ENCODE measurements at regions not wholly inside any gene's neighbourhood (a gene's known extent, or its start where the extent isn't known, plus 50 kb on each side); places are given as distances from the start of the nearest gene placed in this dataset.

DNA sequence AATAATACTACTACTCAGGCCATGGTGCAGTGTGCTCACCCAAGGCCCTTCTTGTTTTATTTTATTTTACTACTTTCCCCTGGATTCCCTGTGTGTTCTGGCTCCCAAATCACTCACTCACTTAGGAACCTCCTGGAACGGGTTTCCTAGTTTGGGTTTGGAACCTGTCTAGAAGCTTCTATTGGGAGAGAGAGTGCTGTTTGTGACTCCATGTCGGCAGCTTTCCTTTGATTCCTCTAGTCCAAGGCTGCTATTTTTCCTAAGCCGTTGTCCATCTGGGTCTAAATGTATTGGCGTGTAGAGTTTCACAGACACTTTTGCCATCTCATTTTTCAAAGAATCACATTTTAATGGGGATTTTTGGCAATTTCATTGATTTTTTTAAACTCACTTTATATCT lies 70.8 kb downstream of the FOXA2 start:
- intact Hi-C loops (cut with DNase I, micrococcal nuclease), result no loop called here

DNA sequence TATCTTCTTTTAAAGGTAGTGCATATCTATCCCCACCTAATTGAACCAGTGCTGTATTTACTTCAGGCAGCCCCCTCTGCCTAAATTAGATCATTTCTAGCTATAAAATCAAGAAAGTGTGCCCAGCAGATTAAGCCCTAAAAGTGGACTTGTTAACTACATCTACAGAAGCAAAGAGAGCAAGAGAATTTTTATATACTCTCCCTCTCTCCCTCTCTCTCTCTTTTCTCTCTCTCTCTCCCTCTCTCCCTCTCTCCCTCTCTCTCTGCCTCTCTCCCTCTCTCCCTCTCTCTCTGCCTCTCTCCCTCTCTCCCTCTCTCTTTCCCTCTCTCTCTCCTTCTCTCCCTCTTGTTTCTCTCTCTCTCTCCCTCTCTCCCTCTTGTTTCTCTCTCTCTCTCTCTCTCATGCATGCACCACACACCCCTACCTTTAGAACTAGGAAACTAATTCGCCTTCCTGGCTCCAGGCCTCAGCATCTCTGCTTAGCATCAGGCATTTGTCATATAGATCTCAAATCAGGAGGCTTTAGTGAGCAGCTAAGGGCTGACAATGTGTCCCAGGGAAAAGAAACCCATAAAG lies 71.4 kb downstream of the FOXA2 start:
- ATAC-seq, result peak; percentile 8
- Histone ChIP-seq H3K36me3 (ENCODE audit: low read depth) (no peaks in the 10 kb centered on the region), H3K4me1 (ENCODE audit: low read depth) (peaks cover 8% of the 10 kb centered on the region), H3K9me3 (no peaks in the 10 kb centered on the region), H3K4me3 (no peak overlapping the region)
- DNase-seq, result no peak
- intact Hi-C loops (cut with DNase I, micrococcal nuclease), result no loop called here
- TF ChIP-seq, protein P1, sequence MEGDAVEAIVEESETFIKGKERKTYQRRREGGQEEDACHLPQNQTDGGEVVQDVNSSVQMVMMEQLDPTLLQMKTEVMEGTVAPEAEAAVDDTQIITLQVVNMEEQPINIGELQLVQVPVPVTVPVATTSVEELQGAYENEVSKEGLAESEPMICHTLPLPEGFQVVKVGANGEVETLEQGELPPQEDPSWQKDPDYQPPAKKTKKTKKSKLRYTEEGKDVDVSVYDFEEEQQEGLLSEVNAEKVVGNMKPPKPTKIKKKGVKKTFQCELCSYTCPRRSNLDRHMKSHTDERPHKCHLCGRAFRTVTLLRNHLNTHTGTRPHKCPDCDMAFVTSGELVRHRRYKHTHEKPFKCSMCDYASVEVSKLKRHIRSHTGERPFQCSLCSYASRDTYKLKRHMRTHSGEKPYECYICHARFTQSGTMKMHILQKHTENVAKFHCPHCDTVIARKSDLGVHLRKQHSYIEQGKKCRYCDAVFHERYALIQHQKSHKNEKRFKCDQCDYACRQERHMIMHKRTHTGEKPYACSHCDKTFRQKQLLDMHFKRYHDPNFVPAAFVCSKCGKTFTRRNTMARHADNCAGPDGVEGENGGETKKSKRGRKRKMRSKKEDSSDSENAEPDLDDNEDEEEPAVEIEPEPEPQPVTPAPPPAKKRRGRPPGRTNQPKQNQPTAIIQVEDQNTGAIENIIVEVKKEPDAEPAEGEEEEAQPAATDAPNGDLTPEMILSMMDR (IDR thresholded peaks at IDR 0.05), result no peak

More for the DNA sequence above, 70.8 kb downstream of the FOXA2 start:
- no peaks in the 10 kb centered on the region for H3K36me3 ChIP-seq (ENCODE audit: low read depth)
- no peak for DNase-seq
- no peak for ATAC-seq
- H3K4me3 ChIP-seq, result no peak overlapping the region
- no peaks in the 10 kb centered on the region for H3K9me3 ChIP-seq
- TF ChIP-seq, protein P1 (IDR thresholded peaks at IDR 0.05), result no peak
- peaks cover 8% of the 10 kb centered on the region for H3K4me1 ChIP-seq (ENCODE audit: low read depth)

DNA sequence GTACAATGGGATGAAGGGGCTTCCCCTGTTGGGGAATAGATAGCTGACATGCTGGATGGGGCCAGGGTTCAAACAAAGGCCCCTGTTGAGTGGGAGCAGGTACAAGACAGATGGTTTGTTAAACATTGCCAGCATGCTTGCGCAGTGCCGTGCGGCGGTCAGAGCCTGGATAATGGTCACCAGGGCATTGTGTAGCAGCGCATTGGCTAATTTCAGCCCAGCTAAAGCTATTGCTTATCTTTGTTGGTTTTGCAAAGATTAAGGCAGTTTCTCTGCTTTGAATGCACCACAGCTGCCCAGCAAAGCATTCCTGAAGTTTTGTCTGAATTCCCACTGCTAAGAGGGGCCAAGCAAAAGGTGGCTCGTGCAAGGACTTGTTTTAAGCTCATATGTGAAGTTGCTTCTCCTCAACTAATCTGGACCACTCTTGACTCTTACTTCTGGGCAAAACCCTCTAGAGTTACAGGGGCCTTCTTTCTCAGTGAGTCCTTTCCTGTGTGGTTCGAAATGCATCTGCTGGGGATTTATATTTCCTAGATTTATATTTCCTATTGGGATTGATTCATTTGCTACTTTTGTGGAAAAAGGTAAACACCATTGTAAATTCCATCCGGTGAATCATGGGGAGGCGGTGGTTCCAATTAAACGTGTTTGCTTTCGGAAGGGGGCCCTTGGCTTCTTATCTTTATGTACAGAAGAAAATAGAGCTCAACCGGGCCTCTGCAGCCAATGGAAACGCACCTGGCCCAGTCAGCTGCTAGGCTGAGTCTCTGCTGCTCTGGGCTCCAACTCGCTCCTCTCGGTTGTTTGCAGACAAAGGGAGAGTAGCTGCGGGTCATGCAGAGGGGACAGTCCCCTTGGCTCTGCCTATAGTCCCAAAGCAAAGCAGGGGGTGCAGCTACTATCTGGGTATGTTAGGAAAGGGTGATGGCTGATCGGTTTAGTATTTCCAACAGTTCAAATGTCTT lies 72.1 kb downstream of the FOXA2 start:
- ATAC-seq (peak; percentile 97), DNase-seq (peak; percentile 65 to 77 (median 69))
- intact Hi-C loops (cut with DNase I, micrococcal nuclease), result no loop called here
- TF ChIP-seq, protein P1 (IDR thresholded peaks at IDR 0.05), result no peak
- Histone ChIP-seq H3K4me1 (ENCODE audit: low read depth) (peaks cover 8% of the 10 kb centered on the region), H3K36me3 (ENCODE audit: low read depth) (no peaks in the 10 kb centered on the region), H3K4me3 (no peak overlapping the region), H3K9me3 (no peaks in the 10 kb centered on the region)

DNA sequence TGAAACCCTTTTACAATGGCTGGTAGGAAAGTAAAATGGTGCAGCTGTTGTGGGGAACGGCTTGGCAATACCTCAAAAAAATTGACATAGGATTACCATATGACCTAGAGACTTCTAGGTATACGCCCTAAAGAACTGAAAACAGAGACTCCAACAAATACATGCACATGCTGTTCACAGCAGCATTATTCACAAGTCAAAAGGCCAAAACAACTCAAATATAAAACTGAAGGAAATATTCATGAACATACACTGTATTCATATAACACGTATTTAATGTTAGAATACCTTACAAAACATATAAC lies 74.6 kb downstream of the FOXA2 start:
- no peaks in the 10 kb centered on the region for H3K36me3 ChIP-seq (ENCODE audit: low read depth)
- intact Hi-C loops (cut with DNase I, micrococcal nuclease), result no loop called here
- no peak overlapping the region for H3K4me3 ChIP-seq
- DNase-seq, result no peak
- no peak for ATAC-seq
- TF ChIP-seq, protein P1 (IDR thresholded peaks at IDR 0.05), result no peak
- peaks cover 8% of the 10 kb centered on the region for H3K4me1 ChIP-seq (ENCODE audit: low read depth)
- H3K9me3 ChIP-seq, result no peaks in the 10 kb centered on the region

DNA sequence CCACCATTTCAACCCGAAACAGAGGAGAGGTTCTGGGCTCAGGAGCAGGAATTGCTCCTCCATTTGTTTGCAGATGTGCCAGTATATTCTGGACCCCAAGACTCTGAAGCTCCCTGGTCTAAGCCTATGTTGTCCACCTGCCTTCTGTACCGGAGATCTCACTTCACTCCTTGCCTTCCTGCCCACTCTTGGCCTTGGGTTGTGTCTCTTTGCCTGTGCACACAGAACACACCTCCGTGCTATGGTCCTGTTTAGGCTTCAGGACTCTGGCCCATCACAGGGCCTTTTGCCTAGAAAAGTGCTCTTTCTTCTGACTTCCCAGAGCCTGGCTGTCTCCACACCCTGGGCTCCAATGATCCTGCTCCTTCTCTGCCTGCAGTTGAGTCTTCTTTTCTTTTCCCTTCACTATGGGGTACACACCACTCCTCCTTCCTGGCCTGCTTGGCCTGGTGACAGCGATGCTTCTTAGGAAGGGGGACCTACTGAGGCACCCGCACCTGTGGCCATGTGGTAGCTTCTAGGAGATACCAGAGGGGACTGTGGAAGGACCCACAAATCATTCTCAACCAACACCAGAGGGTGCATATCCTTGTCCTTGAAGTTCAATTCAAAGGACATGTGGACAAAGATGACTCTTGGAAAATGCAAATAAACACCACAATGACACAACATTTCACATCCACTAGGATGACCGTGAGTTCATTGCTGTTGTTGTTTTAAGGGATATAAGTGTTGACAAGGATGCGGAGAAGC lies 75.1 kb downstream of the FOXA2 start:
- no peaks in the 10 kb centered on the region for H3K36me3 ChIP-seq (ENCODE audit: low read depth)
- no peak overlapping the region for H3K4me3 ChIP-seq
- DNase-seq, result no peak
- H3K4me1 ChIP-seq (ENCODE audit: low read depth), result peaks cover 8% of the 10 kb centered on the region
- intact Hi-C loops (cut with DNase I, micrococcal nuclease), result no loop called here
- no peaks in the 10 kb centered on the region for H3K9me3 ChIP-seq
- TF ChIP-seq, protein P1 (IDR thresholded peaks at IDR 0.05), result no peak
- ATAC-seq, result no peak
